Mucosa of rectum (tissue), 2 donors: ENCODE measurements at regions not wholly inside any gene's neighbourhood (a gene's known extent, or its start where the extent isn't known, plus 50 kb on each side); places are given as distances from the start of the nearest gene placed in this dataset.

Experiments used
- H3K27ac ChIP-seq, 2 donors: one replicate each; pipeline ENCODE4 v1.7.0; 2013; ENCODE audit warnings: inconsistent platforms in 2 of 2, low read depth in 2 of 2, low read length in 2 of 2
- H3K27me3 ChIP-seq, 2 donors: one replicate each; pipeline ENCODE4 v1.7.0; 2013; ENCODE audit warnings: low read length in 2 of 2; ENCODE audit not compliant: control insufficient read depth in 2 of 2, insufficient read depth in 2 of 2
- H3K36me3 ChIP-seq, 2 donors: one replicate each; pipeline ENCODE4 v1.7.0; 2013; ENCODE audit warnings: low read length in 2 of 2; ENCODE audit not compliant: control insufficient read depth in 2 of 2, insufficient read depth in 2 of 2
- H3K4me1 ChIP-seq, 2 donors: one replicate each; pipeline ENCODE4 v1.7.0; 2013; ENCODE audit warnings: low read length in 2 of 2, mild to moderate bottlenecking in 1 of 2; ENCODE audit not compliant: control insufficient read depth in 2 of 2, insufficient read depth in 2 of 2
- H3K4me3 ChIP-seq, 2 donors: one replicate each; pipeline ENCODE4 v1.7.0; 2013; ENCODE audit warnings: low read length in 2 of 2
- H3K9ac ChIP-seq, 2 donors: one replicate each; pipeline ENCODE4 v1.7.0; 2013; ENCODE audit warnings: low read length in 2 of 2, low read depth in 1 of 2, mild to moderate bottlenecking in 1 of 2
- H3K9me3 ChIP-seq, 2 donors: one replicate each; pipeline ENCODE4 v1.7.0; 2013; ENCODE audit warnings: low read length in 2 of 2; ENCODE audit not compliant: control insufficient read depth in 2 of 2
- donor health status: healthy.
- donor health status: Normal muscosa, but diverticular disease.

GRCh38 chr16:85302018-85302847, 190.0 kb upstream of the CIBAR2 start:
- no peaks in the 10 kb centered on the region for H3K27me3 ChIP-seq
- H3K36me3 ChIP-seq, result no peaks in the 10 kb centered on the region
- no peak overlapping the region for H3K4me3 ChIP-seq
- no peak overlapping the region for H3K27ac ChIP-seq
- H3K9ac ChIP-seq, result no peak overlapping the region
- H3K9me3 ChIP-seq, result no peaks in the 10 kb centered on the region
- peaks cover 6% of the 10 kb centered on the region in 2 donors for H3K4me1 ChIP-seq

GRCh38 chr16:85302848-85303353, 190.6 kb upstream of the CIBAR2 start:
- H3K27ac ChIP-seq, result no peak overlapping the region
- no peaks in the 10 kb centered on the region for H3K27me3 ChIP-seq
- H3K9me3 ChIP-seq, result no peaks in the 10 kb centered on the region
- H3K4me1 ChIP-seq, result peaks cover 6 to 8% of the 10 kb centered on the region in 2 donors
- no peak overlapping the region for H3K4me3 ChIP-seq
- H3K36me3 ChIP-seq, result no peaks in the 10 kb centered on the region
- no peak overlapping the region for H3K9ac ChIP-seq

DNA sequence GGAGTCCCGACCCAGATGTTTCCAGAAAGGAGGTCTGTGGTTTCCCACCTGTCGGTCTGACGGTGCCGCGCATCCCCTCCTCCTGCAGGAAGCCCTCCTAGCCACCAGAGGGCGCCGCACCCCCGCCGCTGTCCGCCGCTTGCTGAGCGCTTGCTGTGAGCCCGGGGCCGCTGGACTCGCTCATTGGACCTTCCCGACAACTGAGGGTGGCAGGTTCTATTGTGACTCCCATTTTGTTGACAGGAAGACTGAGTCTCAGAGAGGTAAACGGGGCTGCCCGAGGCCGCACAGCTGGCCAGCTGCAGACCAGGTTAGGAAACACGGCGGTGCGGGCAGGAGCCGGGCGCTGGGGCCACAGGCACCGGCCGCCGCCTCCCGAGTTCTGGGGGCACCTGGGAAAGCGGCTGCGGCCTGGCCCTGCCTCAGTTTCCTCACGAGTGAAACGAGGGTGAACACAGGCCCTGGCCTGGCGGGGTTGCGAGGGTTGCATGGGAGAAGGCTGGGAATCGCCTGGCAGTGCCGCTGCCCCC, 191.1 kb upstream of the CIBAR2 start:
- H3K27me3 ChIP-seq, result no peaks in the 10 kb centered on the region
- no peak overlapping the region for H3K27ac ChIP-seq
- H3K4me1 ChIP-seq, result peaks cover 6 to 11% of the 10 kb centered on the region in 2 donors
- no peaks in the 10 kb centered on the region for H3K36me3 ChIP-seq
- no peaks in the 10 kb centered on the region for H3K9me3 ChIP-seq
- no peak overlapping the region for H3K9ac ChIP-seq
- peak overlapping the region in 1 of 2 donors; percentile 18 for H3K4me3 ChIP-seq

GRCh38 chr16:85304337-85304736, 192.1 kb upstream of the CIBAR2 start:
- H3K4me1 ChIP-seq, result peaks cover 8 to 11% of the 10 kb centered on the region in 2 donors
- H3K27me3 ChIP-seq, result no peaks in the 10 kb centered on the region
- no peak overlapping the region for H3K27ac ChIP-seq
- no peaks in the 10 kb centered on the region for H3K9me3 ChIP-seq
- no peaks in the 10 kb centered on the region for H3K36me3 ChIP-seq
- no peak overlapping the region for H3K4me3 ChIP-seq
- H3K9ac ChIP-seq, result no peak overlapping the region

DNA sequence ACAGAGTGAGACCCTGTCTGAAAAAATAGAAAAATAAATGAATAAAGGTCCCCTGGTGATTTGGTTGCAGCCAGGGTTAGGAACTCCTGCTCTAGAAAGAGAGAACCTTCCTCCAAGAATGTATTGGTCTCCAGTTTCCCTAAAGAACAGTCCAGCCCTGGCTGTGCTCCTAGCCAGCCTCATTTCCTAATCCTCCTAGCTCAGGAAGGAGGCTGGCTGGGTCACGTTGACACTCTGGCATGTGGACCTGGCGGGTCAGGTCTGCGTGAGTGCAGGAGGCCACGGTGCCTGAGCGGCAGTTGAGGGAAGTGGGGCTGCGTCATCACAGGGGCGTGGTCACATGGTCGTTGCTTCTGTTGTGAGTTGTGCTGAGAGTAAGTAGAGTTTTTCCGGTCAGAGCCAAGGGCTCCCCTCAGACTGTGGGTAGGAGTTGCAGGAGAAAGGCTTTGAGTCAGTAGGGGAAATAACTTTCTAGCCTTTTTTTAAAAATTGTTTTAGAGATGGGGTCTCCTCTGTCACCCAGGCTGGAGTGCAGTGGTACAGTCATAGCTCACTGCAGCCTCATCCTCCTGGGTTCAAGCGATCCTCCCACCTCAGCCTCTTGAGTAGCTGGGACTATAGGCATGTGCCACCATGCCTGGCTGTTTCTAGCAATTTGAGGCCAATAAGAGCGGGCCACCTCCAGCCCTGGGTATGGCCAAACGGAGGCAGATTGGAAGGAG, 194.0 kb upstream of the CIBAR2 start:
- H3K9me3 ChIP-seq, result no peaks in the 10 kb centered on the region
- no peak overlapping the region for H3K4me3 ChIP-seq
- H3K36me3 ChIP-seq, result no peaks in the 10 kb centered on the region
- H3K4me1 ChIP-seq, result peaks cover 13 to 19% of the 10 kb centered on the region in 2 donors
- no peaks in the 10 kb centered on the region for H3K27me3 ChIP-seq
- H3K9ac ChIP-seq, result peak overlapping the region; percentile 6 to 10
- peak overlapping the region in 1 of 2 donors; percentile 38 for H3K27ac ChIP-seq

GRCh38 chr16:85306793-85307551, 194.7 kb upstream of the CIBAR2 start:
- Histone ChIP-seq H3K27ac (no peak overlapping the region), H3K4me1 (peaks cover 13 to 19% of the 10 kb centered on the region in 2 donors), H3K27me3 (no peaks in the 10 kb centered on the region), H3K9ac (no peak overlapping the region), H3K4me3 (no peak overlapping the region), H3K36me3 (no peaks in the 10 kb centered on the region), H3K9me3 (no peaks in the 10 kb centered on the region)

DNA sequence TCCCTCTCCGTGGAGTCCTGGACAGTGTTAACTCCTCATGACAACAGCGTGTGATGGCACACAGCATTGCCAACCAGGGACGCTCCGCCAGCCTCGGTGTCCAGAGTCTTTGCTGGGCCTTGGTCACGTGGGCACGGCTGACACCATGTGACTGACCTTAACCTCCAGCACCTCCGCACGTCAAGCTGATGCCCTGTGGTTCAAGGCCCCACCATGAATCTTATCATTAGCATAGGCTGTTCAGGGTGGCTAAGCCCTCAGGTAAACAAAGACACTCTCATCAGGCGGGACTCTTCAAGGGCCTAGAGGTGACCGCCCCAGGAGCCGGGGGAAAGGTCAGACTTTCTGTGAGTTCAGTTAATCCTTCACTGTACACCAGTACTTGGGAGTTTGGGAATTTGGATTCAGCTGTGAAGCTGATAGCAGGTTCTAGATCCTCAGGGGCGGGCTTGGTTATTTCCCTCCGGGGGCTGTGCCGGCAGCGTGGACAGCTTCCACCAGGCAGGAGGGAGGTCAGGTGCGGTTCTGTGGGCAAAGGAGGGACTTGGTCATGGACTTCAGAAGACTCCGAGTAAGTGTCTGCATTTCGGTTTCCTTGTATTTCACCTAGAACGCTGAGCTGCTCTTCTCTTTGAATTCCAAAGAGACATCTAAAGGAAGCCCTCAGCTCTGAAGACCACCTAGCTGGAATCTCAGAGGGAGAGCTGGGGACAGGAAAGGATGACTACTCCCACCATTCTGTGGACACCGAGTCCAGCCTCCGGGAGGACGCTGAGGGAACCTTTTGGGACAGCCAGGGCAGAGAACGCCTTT, 195.5 kb upstream of the CIBAR2 start:
- Histone ChIP-seq H3K4me1 (peaks cover 15 to 19% of the 10 kb centered on the region in 2 donors), H3K9me3 (no peaks in the 10 kb centered on the region), H3K27ac (no peak overlapping the region), H3K9ac (no peak overlapping the region), H3K36me3 (no peaks in the 10 kb centered on the region), H3K4me3 (no peak overlapping the region), H3K27me3 (peaks cover 0 to 2% of the 10 kb centered on the region in 2 donors)

DNA sequence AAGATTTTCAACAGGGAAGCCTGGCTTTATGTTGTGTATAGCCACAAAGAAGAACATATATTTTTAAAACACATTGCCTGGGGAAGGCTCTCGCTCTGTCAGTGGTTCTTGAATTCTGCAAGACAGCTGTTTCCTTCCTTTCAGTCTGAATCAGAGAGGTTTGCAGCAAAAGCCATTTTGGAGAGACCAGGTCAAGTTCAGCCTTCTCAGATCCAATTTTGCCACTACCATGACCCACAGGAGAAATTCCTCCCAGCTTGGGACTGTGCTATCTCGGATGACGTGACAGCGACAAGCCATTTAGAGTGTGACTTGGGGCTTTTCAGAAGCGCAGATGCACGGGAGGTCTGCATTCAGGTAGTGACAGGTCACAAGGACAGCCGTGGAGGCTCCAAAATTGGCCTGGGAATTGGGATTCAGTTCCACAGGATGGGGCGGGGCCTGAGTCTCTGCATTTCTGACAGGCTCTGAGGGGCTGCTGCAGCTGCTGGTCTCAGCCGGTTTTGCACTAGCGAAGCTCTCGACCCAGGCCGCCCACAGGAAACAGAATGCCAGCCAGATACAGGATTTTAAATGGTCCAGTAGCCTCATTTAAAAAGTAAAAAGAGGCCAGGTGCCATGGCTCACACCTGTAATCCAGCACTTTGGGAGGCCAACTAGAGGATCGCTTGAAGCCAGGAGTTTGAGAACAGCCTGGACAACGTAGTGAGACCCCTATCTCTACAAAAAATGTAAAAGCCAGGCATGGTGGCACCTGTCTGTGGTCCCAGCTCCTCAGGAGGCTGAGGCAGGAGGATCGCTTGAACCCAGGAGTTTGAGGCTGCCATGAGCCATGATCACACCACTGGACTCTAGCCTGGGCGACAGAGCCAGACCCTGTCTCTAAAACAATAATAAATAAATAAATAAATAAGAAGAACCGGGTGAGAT, 196.6 kb upstream of the CIBAR2 start:
- Histone ChIP-seq H3K4me1 (peaks cover 19% of the 10 kb centered on the region in 2 donors), H3K36me3 (no peaks in the 10 kb centered on the region), H3K27ac (peak overlapping the region; percentile 40 to 58), H3K9me3 (no peaks in the 10 kb centered on the region), H3K9ac (no peak overlapping the region), H3K4me3 (peak overlapping the region in 1 of 2 donors; percentile 3), H3K27me3 (peaks cover 0 to 2% of the 10 kb centered on the region in 2 donors)
